Body of pancreas (tissue), 4 donors: ENCODE measurements at regions not wholly inside any gene's neighbourhood (a gene's known extent, or its start where the extent isn't known, plus 50 kb on each side); places are given as distances from the start of the nearest gene placed in this dataset.

Experiments
- CTCF ChIP-seq, 7 experiments: fragments of 450-650 bp in 4 of 7; fragments of 200-600 bp in 3 of 7; sonication (generic) in 3 of 7; IDR thresholded peaks; one replicate each; pipeline ENCODE4 v1.5.1; 2016 to 2019; ENCODE audit warnings: antibody characterized with exemption in 7 of 7
- POLR2A ChIP-seq, 3 donors: fragments of 450-650 bp; IDR thresholded peaks; one replicate each; pipeline ENCODE4 v1.6.1; 2016; ENCODE audit warnings: antibody characterized with exemption in 3 of 3, mild to moderate bottlenecking in 2 of 3

- no peak for TF ChIP-seq CTCF (IDR thresholded peaks at IDR 0.05)
- no peak for TF ChIP-seq POLR2A (IDR thresholded peaks at IDR 0.05)
These were observed 150.9 kb downstream of the SP3 start for GRCh38 chr2:173814306-173814705.
